ENCODE measurements at regions not wholly inside any gene's neighbourhood (a gene's known extent, or its start where the extent isn't known, plus 50 kb on each side); places are given as distances from the start of the nearest gene placed in this dataset.

- TF ChIP-seq POLR2AphosphoS5 (IDR thresholded peaks at IDR 0.05; ENCODE audit: borderline replicate concordance, low read depth, low read length) (no peak), EZH2 (IDR thresholded peaks at IDR 0.05) (no peak), FOXP2 (optimal IDR thresholded peaks at IDR 0.05; ENCODE audit: control extremely low read depth, extremely low read length, insufficient read depth) (no peak)
Observed at GRCh38 chr2:237194081-237194480, 108.4 kb downstream of the COPS8 start.

All from SK-N-MC (cell line).